ENCODE measurements at regions not wholly inside any gene's neighbourhood (a gene's known extent, or its start where the extent isn't known, plus 50 kb on each side); places are given as distances from the start of the nearest gene placed in this dataset.

- TF ChIP-seq EZH2 (IDR thresholded peaks at IDR 0.05) (no peak), POLR2AphosphoS5 (IDR thresholded peaks at IDR 0.05; ENCODE audit: borderline replicate concordance, low read depth, low read length) (no peak), FOXP2 (optimal IDR thresholded peaks at IDR 0.05; ENCODE audit: control extremely low read depth, extremely low read length, insufficient read depth) (no peak)
- Histone ChIP-seq H3K36me3 (ENCODE audit: insufficient read depth, low read length) (no peaks in the 10 kb centered on the region), H3K9me3 (ENCODE audit: low read depth, low read length) (no peaks in the 10 kb centered on the region), H3K27ac (no peak overlapping the region), H3K9ac (ENCODE audit: insufficient read length) (no peak overlapping the region), H3K4me3 (no peak overlapping the region)
- DNase-seq (ENCODE audit: low read depth, low spot score), result no peak
Measured at GRCh38 chr6:3929281-3929798, 80.2 kb downstream of the FAM50B start.

DNA sequence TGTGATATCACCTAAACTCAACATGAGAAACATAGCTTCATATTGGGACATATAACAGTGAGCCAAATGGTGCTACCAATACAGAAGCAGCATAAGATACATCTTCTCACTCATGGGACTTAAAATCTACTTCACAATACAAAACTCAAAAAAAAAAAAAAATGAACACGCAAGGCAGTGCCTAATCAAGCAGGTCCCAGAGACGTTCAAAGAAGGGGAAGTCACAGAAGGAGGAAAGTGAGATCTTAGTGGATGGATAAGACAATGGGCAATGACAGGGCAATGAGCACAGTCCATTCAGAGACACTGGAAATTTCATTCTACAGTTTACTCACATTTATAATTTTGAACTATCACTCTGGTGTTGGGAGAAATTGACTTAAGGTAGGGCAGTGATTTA is 88.3 kb downstream of the FAM50B start:
- DNase-seq (ENCODE audit: low read depth, low spot score), result no peak
- Histone ChIP-seq H3K36me3 (ENCODE audit: insufficient read depth, low read length) (no peaks in the 10 kb centered on the region), H3K9ac (ENCODE audit: insufficient read length) (no peak overlapping the region), H3K4me3 (no peak overlapping the region), H3K9me3 (ENCODE audit: low read depth, low read length) (no peaks in the 10 kb centered on the region), H3K27ac (no peak overlapping the region)
- no peak for TF ChIP-seq POLR2AphosphoS5 (IDR thresholded peaks at IDR 0.05; ENCODE audit: borderline replicate concordance, low read depth, low read length)
- no peak for TF ChIP-seq FOXP2 (optimal IDR thresholded peaks at IDR 0.05; ENCODE audit: control extremely low read depth, extremely low read length, insufficient read depth)
- no peak for TF ChIP-seq EZH2 (IDR thresholded peaks at IDR 0.05)

- no peak overlapping the region for H3K9ac ChIP-seq (ENCODE audit: insufficient read length)
- no peak overlapping the region for H3K27ac ChIP-seq
- TF ChIP-seq POLR2AphosphoS5 (IDR thresholded peaks at IDR 0.05; ENCODE audit: borderline replicate concordance, low read depth, low read length) (no peak), FOXP2 (optimal IDR thresholded peaks at IDR 0.05; ENCODE audit: control extremely low read depth, extremely low read length, insufficient read depth) (no peak), EZH2 (IDR thresholded peaks at IDR 0.05) (no peak)
- no peak overlapping the region for H3K4me3 ChIP-seq
- no peaks in the 10 kb centered on the region for H3K36me3 ChIP-seq (ENCODE audit: insufficient read depth, low read length)
- DNase-seq (ENCODE audit: low read depth, low spot score), result no peak
- H3K9me3 ChIP-seq (ENCODE audit: low read depth, low read length), result no peaks in the 10 kb centered on the region
Measured at GRCh38 chr6:3938715-3939367, 89.7 kb downstream of the FAM50B start.

DNA sequence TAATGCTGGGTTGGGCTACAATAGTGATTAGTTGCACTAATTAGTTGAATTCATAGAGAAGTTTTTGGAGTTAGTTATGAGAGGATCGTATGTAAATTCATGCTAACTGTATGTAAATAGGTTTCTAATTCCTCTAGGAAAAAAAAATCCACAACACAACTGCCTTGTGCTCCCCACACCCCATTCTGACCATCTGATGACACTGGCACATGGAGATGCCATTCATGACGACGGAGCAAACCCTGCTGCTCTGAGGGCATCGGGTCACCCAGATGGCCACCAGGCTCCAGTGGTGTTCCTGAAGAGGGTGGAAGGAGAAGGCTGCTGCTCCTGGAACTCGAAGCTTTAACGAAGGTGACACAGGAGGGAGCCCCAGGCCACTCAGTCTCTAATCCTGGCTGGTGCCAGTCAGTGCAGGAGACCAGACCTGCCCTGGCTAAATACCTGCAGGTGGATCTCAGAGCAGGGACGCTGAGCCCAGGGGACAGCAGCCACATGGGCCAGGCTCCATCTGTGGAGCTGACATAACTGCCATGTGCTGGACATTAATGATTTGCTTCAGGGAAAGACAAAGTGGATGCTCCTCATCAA is 90.3 kb downstream of the FAM50B start:
- no peak overlapping the region for H3K4me3 ChIP-seq
- no peaks in the 10 kb centered on the region for H3K9me3 ChIP-seq (ENCODE audit: low read depth, low read length)
- H3K36me3 ChIP-seq (ENCODE audit: insufficient read depth, low read length), result no peaks in the 10 kb centered on the region
- no peak overlapping the region for H3K9ac ChIP-seq (ENCODE audit: insufficient read length)
- no peak overlapping the region for H3K27ac ChIP-seq
- no peak for TF ChIP-seq POLR2AphosphoS5 (IDR thresholded peaks at IDR 0.05; ENCODE audit: borderline replicate concordance, low read depth, low read length)
- no peak for DNase-seq (ENCODE audit: low read depth, low spot score)

- Histone ChIP-seq H3K36me3 (ENCODE audit: insufficient read depth, low read length) (no peaks in the 10 kb centered on the region), H3K27ac (no peak overlapping the region), H3K4me3 (no peak overlapping the region), H3K9ac (ENCODE audit: insufficient read length) (no peak overlapping the region), H3K9me3 (ENCODE audit: low read depth, low read length) (no peaks in the 10 kb centered on the region)
- TF ChIP-seq EZH2 (IDR thresholded peaks at IDR 0.05) (no peak), FOXP2 (optimal IDR thresholded peaks at IDR 0.05; ENCODE audit: control extremely low read depth, extremely low read length, insufficient read depth) (no peak), POLR2AphosphoS5 (IDR thresholded peaks at IDR 0.05; ENCODE audit: borderline replicate concordance, low read depth, low read length) (no peak)
- DNase-seq (ENCODE audit: low read depth, low spot score), result no peak
Measured at GRCh38 chr6:3939964-3940363, 90.8 kb downstream of the FAM50B start.

GRCh38 chr6:3940703-3941102 is 91.5 kb downstream of the FAM50B start:
- DNase-seq (ENCODE audit: low read depth, low spot score), result no peak
- H3K27ac ChIP-seq, result no peak overlapping the region
- no peaks in the 10 kb centered on the region for H3K9me3 ChIP-seq (ENCODE audit: low read depth, low read length)
- H3K36me3 ChIP-seq (ENCODE audit: insufficient read depth, low read length), result no peaks in the 10 kb centered on the region
- TF ChIP-seq FOXP2 (optimal IDR thresholded peaks at IDR 0.05; ENCODE audit: control extremely low read depth, extremely low read length, insufficient read depth) (no peak), EZH2 (IDR thresholded peaks at IDR 0.05) (no peak), POLR2AphosphoS5 (IDR thresholded peaks at IDR 0.05; ENCODE audit: borderline replicate concordance, low read depth, low read length) (no peak)
- H3K4me3 ChIP-seq, result no peak overlapping the region
- H3K9ac ChIP-seq (ENCODE audit: insufficient read length), result no peak overlapping the region

DNA sequence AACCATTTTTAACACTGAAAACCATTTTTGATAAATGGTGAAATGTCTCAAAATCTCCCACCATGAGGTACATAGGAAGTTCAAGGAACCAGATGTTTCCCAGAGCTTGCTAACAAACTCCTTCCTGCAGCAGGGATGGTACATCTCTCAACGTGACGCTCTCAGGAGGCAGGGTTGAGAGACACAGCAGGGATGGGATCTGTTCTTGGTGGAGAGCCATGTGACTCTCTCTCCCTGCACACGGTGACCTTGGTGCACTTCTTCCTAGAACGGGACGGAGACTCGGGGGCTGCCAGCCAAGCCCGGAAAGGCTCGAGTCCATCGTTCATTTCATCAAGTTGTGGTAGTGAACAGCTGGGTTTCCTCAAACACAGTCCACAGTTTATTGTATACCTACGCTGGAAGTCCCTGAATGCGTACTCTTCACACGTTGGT is 94.2 kb downstream of the FAM50B start:
- H3K4me3 ChIP-seq, result no peak overlapping the region
- H3K36me3 ChIP-seq (ENCODE audit: insufficient read depth, low read length), result no peaks in the 10 kb centered on the region
- no peak for TF ChIP-seq FOXP2 (optimal IDR thresholded peaks at IDR 0.05; ENCODE audit: control extremely low read depth, extremely low read length, insufficient read depth)
- TF ChIP-seq POLR2AphosphoS5 (IDR thresholded peaks at IDR 0.05; ENCODE audit: borderline replicate concordance, low read depth, low read length), result no peak
- no peak for TF ChIP-seq EZH2 (IDR thresholded peaks at IDR 0.05)
- DNase-seq (ENCODE audit: low read depth, low spot score), result no peak
- no peak overlapping the region for H3K9ac ChIP-seq (ENCODE audit: insufficient read length)
- no peaks in the 10 kb centered on the region for H3K9me3 ChIP-seq (ENCODE audit: low read depth, low read length)
- H3K27ac ChIP-seq, result no peak overlapping the region

- no peak for TF ChIP-seq POLR2AphosphoS5 (IDR thresholded peaks at IDR 0.05; ENCODE audit: borderline replicate concordance, low read depth, low read length)
- TF ChIP-seq EZH2 (IDR thresholded peaks at IDR 0.05), result no peak
- TF ChIP-seq FOXP2 (optimal IDR thresholded peaks at IDR 0.05; ENCODE audit: control extremely low read depth, extremely low read length, insufficient read depth), result no peak
- Histone ChIP-seq H3K36me3 (ENCODE audit: insufficient read depth, low read length) (no peaks in the 10 kb centered on the region), H3K27ac (no peak overlapping the region)
Measured at GRCh38 chr6:3944246-3944645, 95.1 kb downstream of the FAM50B start.

More at GRCh38 chr6:3944246-3944645, 95.1 kb downstream of the FAM50B start:
- H3K9ac ChIP-seq (ENCODE audit: insufficient read length), result no peak overlapping the region
- H3K4me3 ChIP-seq, result no peak overlapping the region
- DNase-seq (ENCODE audit: low read depth, low spot score), result no peak
- H3K9me3 ChIP-seq (ENCODE audit: low read depth, low read length), result no peaks in the 10 kb centered on the region

Measured in SK-N-MC (cell line).